ENCODE measurements at regions not wholly inside any gene's neighbourhood (a gene's known extent, or its start where the extent isn't known, plus 50 kb on each side); places are given as distances from the start of the nearest gene placed in this dataset.

DNA sequence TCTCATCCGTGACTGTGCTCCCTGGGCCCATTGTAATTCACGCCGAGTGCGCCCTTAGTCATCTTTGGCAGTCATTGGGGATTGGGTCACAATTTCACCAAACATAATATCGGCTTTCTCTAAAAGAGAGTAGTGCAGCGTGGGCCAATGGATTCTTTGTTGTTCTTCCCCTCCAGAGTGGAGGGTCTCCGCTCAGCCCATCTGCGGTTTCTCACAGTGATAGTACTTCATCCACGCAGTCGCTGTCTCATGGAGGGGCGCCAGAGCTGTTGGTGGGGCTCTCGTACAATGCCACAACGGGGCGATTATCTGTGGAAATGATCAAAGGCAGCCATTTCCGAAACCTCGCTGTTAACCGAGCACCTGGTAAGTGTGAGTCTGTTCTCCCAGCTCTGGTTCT lies 321.8 kb downstream of the SNAPC1 start:
- no peak overlapping the region for H3K4me3 ChIP-seq (ENCODE audit: low read depth, low read length)
- no peak for DNase-seq (ENCODE audit: low read depth)
- TF ChIP-seq, protein P1, sequence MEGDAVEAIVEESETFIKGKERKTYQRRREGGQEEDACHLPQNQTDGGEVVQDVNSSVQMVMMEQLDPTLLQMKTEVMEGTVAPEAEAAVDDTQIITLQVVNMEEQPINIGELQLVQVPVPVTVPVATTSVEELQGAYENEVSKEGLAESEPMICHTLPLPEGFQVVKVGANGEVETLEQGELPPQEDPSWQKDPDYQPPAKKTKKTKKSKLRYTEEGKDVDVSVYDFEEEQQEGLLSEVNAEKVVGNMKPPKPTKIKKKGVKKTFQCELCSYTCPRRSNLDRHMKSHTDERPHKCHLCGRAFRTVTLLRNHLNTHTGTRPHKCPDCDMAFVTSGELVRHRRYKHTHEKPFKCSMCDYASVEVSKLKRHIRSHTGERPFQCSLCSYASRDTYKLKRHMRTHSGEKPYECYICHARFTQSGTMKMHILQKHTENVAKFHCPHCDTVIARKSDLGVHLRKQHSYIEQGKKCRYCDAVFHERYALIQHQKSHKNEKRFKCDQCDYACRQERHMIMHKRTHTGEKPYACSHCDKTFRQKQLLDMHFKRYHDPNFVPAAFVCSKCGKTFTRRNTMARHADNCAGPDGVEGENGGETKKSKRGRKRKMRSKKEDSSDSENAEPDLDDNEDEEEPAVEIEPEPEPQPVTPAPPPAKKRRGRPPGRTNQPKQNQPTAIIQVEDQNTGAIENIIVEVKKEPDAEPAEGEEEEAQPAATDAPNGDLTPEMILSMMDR (IDR thresholded peaks at IDR 0.05; ENCODE audit: insufficient read depth, low read depth, low read length, missing control alignments) = no peak

DNA sequence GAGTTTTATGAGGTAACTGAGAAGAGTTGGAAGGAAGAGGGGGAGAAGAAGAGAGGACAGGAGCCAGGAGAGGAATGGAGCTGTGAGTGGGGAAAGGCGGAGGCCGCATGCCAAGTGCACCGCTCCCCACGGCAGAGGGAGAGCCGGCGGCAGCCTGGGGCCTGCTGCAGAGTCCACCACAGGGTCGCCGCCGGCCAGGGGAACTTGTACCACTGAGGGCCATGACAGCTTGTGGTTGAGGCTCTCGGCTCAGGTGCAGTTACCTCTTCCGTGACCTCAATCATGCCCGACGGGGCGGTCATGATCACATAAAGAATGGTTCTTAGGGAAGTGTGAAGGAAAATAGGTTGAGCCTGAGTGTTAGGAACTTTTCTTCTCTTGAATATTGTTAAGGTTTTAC lies 325.0 kb downstream of the SNAPC1 start:
- DNase-seq (ENCODE audit: low read depth) = no peak
- no peak overlapping the region for H3K4me3 ChIP-seq (ENCODE audit: low read depth, low read length)
- TF ChIP-seq, protein P1 (IDR thresholded peaks at IDR 0.05; ENCODE audit: insufficient read depth, low read depth, low read length, missing control alignments) = no peak

DNA sequence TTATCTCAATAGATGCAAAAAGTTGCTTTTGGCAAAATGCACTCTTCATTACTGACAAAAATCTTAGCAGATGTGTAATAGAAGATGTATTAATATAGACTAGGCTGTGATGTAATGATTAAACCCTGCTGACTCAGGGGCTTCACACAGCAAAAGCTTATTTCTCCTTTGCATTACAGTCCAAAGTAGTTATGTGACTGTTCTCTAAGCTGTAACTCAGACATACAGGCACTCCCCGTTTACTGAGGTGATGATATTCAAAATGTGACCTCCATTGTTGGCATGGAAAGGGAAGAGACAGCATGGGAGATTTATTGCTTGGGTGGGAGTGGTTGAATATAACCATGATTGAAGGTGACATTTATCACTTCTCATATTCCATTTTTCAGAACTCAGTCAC lies 331.5 kb downstream of the SNAPC1 start:
- no peak overlapping the region for H3K4me3 ChIP-seq (ENCODE audit: low read depth, low read length)
- TF ChIP-seq, protein P1 (IDR thresholded peaks at IDR 0.05; ENCODE audit: insufficient read depth, low read depth, low read length, missing control alignments) = no peak
- no peak for DNase-seq (ENCODE audit: low read depth)

DNA sequence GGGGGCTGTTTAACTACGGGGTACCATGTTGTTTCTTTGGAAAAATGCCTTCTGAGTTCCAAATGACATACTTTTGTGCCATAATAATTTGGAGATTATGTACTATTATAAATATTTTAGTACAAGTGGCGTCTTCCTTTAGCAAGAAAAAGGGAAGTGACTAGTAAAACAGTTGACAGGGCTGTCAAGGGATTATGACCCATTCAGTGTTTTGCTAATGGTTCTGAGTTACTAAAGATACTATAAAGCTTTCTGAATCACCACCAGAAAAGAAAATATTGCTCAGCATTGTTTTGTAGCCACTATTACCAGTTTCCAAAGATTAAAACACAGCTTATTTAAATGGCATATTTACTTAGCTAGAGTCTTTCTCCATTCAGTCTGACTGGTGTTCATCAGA lies 334.9 kb downstream of the SNAPC1 start:
- TF ChIP-seq, protein P1 (IDR thresholded peaks at IDR 0.05; ENCODE audit: insufficient read depth, low read depth, low read length, missing control alignments) = no peak
- no peak for DNase-seq (ENCODE audit: low read depth)
- H3K4me3 ChIP-seq (ENCODE audit: low read depth, low read length) = no peak overlapping the region

DNA sequence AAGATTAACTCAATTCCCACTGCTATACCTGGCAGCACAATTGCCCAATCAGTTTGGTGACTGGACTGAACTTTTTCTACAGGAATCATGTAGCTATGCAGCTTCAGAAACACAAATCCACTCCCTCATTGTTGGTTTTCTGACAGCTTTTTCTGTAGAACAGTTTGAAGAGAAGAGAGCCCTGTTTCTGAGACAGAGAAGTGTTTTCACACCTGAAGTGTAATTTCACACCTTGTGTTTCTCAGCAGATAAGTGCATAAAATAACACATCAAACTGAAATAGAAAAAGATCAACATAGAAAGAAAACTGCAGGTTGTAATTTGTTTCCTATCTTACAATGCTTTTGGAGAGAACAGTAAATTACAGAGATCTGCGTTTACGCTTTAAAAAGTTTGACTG lies 335.6 kb downstream of the SNAPC1 start:
- no peak for DNase-seq (ENCODE audit: low read depth)
- TF ChIP-seq, protein P1 (IDR thresholded peaks at IDR 0.05; ENCODE audit: insufficient read depth, low read depth, low read length, missing control alignments) = no peak

DNA sequence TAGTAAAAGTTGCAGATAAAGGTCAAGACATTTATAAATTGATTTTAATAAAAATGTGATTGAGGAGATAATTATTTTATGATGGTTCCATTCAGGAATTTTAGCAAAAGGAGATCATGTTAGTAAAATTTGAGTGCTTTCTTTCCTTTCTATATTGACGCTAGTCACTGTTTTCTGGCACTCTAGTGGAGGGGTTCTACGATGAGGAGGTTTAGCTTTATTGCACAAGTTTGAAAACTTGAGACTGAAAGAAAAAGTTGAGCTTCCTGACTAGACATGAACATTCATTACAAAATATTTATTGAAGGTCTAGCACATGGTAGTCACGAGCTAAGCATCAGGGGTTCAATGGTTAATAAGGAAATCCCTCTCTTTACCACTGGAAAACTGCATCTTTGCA lies 336.1 kb downstream of the SNAPC1 start:
- no peak overlapping the region for H3K4me3 ChIP-seq (ENCODE audit: low read depth, low read length)
- TF ChIP-seq, protein P1 (IDR thresholded peaks at IDR 0.05; ENCODE audit: insufficient read depth, low read depth, low read length, missing control alignments) = no peak
- no peak for DNase-seq (ENCODE audit: low read depth)

More for the DNA sequence above, 335.6 kb downstream of the SNAPC1 start:
- H3K4me3 ChIP-seq (ENCODE audit: low read depth, low read length) = no peak overlapping the region

DNA sequence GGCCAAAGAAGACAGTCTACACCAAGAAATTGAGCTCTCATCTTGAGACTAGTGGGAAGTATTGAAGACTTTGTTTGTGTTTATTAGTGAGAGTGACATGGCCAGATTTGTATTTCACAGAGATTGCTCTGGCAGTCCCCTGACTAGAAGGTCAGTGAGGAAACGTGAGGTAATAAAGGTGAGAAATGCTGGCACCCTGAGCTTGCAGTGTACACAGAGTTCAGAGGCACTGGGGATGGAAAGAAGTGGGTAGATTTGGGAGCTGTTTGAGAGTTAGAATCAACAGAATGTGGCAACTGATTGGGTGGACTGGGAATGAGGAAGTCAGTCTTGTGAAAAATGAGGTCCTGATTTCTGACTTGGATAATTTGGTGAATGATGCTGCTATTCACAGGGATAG lies 336.9 kb downstream of the SNAPC1 start:
- no peak overlapping the region for H3K4me3 ChIP-seq (ENCODE audit: low read depth, low read length)
- TF ChIP-seq, protein P1 (IDR thresholded peaks at IDR 0.05; ENCODE audit: insufficient read depth, low read depth, low read length, missing control alignments) = no peak
- DNase-seq (ENCODE audit: low read depth) = no peak

Data from GM12865 (cell line).